ENCODE measurements at regions not wholly inside any gene's neighbourhood (a gene's known extent, or its start where the extent isn't known, plus 50 kb on each side); places are given as distances from the start of the nearest gene placed in this dataset.

DNA sequence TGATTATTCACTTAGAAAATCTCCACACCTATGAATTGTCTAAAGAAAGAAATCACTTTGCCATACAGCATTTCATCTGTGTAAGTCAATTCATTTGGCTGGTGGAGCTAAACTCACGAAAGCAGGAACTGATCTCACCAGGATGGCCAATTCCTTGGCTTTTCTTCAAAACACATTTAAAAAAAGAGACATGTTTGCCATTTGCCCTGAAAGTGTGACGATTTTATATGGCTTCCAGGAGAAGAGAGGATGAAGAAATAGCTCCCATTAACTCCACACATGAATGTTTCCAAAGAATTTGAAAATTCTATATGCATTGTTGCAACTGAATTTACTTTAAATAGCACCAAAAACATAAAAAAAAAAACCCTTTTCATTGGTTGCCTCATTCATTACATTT lies 334.7 kb downstream of the DMRT2 start:
- H3K27me3 ChIP-seq (ENCODE audit: control insufficient read depth in 1 of 2, insufficient read depth in 2 of 2, low read length in 2 of 2) = no peaks in the 10 kb centered on the region
- Mint-ChIP-seq H3K4me3 (no peak overlapping the region), H3K27ac (no peak overlapping the region), H3K27me3 (peaks cover 4% of the 10 kb centered on the region), H3K4me1 (ENCODE audit: low read depth) (no peaks in the 10 kb centered on the region), H3K9me3 (no peaks in the 10 kb centered on the region), H3K36me3 (ENCODE audit: low read depth) (no peaks in the 10 kb centered on the region)
- ChIA-PET POLR2A (no interaction called here), CTCF (no interaction called here)
- ATAC-seq (ENCODE audit: poor library complexity) = no peak
- no peaks in the 10 kb centered on the region for H3K36me3 ChIP-seq (ENCODE audit: insufficient read depth, low read length)
- DNase-seq = no peak
- TF ChIP-seq, protein P1, sequence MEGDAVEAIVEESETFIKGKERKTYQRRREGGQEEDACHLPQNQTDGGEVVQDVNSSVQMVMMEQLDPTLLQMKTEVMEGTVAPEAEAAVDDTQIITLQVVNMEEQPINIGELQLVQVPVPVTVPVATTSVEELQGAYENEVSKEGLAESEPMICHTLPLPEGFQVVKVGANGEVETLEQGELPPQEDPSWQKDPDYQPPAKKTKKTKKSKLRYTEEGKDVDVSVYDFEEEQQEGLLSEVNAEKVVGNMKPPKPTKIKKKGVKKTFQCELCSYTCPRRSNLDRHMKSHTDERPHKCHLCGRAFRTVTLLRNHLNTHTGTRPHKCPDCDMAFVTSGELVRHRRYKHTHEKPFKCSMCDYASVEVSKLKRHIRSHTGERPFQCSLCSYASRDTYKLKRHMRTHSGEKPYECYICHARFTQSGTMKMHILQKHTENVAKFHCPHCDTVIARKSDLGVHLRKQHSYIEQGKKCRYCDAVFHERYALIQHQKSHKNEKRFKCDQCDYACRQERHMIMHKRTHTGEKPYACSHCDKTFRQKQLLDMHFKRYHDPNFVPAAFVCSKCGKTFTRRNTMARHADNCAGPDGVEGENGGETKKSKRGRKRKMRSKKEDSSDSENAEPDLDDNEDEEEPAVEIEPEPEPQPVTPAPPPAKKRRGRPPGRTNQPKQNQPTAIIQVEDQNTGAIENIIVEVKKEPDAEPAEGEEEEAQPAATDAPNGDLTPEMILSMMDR (IDR thresholded peaks at IDR 0.05) = no peak
- no peak overlapping the region for H3K27ac ChIP-seq (ENCODE audit: low read depth in 1 of 2, low read length in 2 of 2)
- no peaks in the 10 kb centered on the region for H3K4me1 ChIP-seq (ENCODE audit: insufficient read depth, low read length)
- H3K9me3 ChIP-seq (ENCODE audit: control insufficient read depth in 1 of 2, insufficient read depth in 1 of 2, low read length in 2 of 2) = no peaks in the 10 kb centered on the region
- H3K4me3 ChIP-seq (ENCODE audit: low read length) = no peak overlapping the region
- intact Hi-C loops (cut with DNase I, micrococcal nuclease) = no loop called here

DNA sequence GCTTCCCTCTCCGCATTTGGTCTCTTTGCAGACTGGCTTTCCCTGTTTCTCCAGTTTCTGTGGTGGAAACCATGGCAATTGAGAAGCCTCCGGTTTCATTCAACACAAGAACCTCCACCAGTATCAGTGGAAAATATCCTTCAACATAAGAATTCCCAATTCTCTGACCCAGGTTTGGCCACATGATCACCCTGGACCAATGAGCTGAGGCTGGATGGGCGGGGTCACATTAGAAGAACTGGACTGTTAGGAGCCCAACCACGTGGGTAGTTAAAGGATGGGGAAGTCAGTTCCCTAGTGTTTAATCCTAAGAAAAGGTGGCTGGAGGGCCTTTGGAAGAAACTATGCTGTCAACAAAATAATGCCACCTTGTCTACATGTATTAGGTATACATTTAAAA lies 336.3 kb downstream of the DMRT2 start:
- Histone ChIP-seq H3K9me3 (ENCODE audit: control insufficient read depth in 1 of 2, insufficient read depth in 1 of 2, low read length in 2 of 2) (no peaks in the 10 kb centered on the region), H3K36me3 (ENCODE audit: insufficient read depth, low read length) (no peaks in the 10 kb centered on the region), H3K4me3 (ENCODE audit: low read length) (no peak overlapping the region), H3K27me3 (ENCODE audit: control insufficient read depth in 1 of 2, insufficient read depth in 2 of 2, low read length in 2 of 2) (no peaks in the 10 kb centered on the region), H3K4me1 (ENCODE audit: insufficient read depth, low read length) (no peaks in the 10 kb centered on the region), H3K27ac (ENCODE audit: low read depth in 1 of 2, low read length in 2 of 2) (no peak overlapping the region)
- DNase-seq = no peak
- TF ChIP-seq, protein P1 (IDR thresholded peaks at IDR 0.05) = no peak
- Mint-ChIP-seq H3K4me3 (no peak overlapping the region), H3K36me3 (ENCODE audit: low read depth) (no peaks in the 10 kb centered on the region), H3K9me3 (no peaks in the 10 kb centered on the region), H3K27ac (no peak overlapping the region), H3K27me3 (peaks cover 8% of the 10 kb centered on the region), H3K4me1 (ENCODE audit: low read depth) (no peaks in the 10 kb centered on the region)
- POLR2A ChIA-PET = no interaction called here
- no peak for ATAC-seq (ENCODE audit: poor library complexity)
- CTCF ChIA-PET = no interaction called here
- intact Hi-C loops (cut with DNase I, micrococcal nuclease) = no loop called here

DNA sequence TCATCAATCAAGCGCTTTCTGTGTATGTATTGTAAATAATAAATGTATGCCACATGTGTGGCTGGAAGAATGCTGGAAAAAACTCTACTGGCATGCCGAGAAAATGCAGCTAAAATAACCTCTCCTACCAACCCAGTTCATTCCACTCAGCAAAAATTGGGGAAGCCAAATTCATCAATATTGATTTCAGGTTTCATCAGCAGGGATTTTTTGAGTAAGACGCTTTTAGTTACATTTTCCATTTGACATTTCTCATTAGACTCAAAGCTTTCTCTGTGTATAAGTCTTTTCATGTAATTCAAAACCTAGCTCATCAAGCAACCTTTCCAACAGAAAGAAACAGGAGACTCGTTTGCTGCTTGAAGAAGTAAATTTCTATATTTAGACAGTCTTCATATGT lies 338.1 kb downstream of the DMRT2 start:
- H3K4me3 Mint-ChIP-seq = no peak overlapping the region
- no peak for ATAC-seq (ENCODE audit: poor library complexity)
- TF ChIP-seq, protein P1 (IDR thresholded peaks at IDR 0.05) = no peak

More for the DNA sequence above, 338.1 kb downstream of the DMRT2 start:
- Mint-ChIP-seq H3K4me1 (ENCODE audit: low read depth) (no peaks in the 10 kb centered on the region), H3K36me3 (ENCODE audit: low read depth) (no peaks in the 10 kb centered on the region), H3K27me3 (peaks cover 12% of the 10 kb centered on the region), H3K9me3 (no peaks in the 10 kb centered on the region), H3K27ac (no peak overlapping the region)
- Histone ChIP-seq H3K27me3 (ENCODE audit: control insufficient read depth in 1 of 2, insufficient read depth in 2 of 2, low read length in 2 of 2) (no peaks in the 10 kb centered on the region), H3K27ac (ENCODE audit: low read depth in 1 of 2, low read length in 2 of 2) (no peak overlapping the region), H3K9me3 (ENCODE audit: control insufficient read depth in 1 of 2, insufficient read depth in 1 of 2, low read length in 2 of 2) (peaks cover 0 to 1% of the 10 kb centered on the region in 2 experiments), H3K36me3 (ENCODE audit: insufficient read depth, low read length) (no peaks in the 10 kb centered on the region), H3K4me1 (ENCODE audit: insufficient read depth, low read length) (no peaks in the 10 kb centered on the region), H3K4me3 (ENCODE audit: low read length) (no peak overlapping the region)
- CTCF ChIA-PET = no interaction called here
- no peak for DNase-seq
- intact Hi-C loops (cut with DNase I, micrococcal nuclease) = no loop called here
- POLR2A ChIA-PET = no interaction called here
